Colonic mucosa (tissue), 4 donors: ENCODE measurements at regions not wholly inside any gene's neighbourhood (a gene's known extent, or its start where the extent isn't known, plus 50 kb on each side); places are given as distances from the start of the nearest gene placed in this dataset.

Source experiments
- DNase-seq: peaks from one replicate; pipeline ENCODE4 v3.0.0-alpha.2; 2020
- H3K27ac ChIP-seq: fragments of 200-600 bp; one replicate; pipeline ENCODE4 v1.8.0; 2021
- H3K27me3 ChIP-seq: fragments of 200-600 bp; one replicate; pipeline ENCODE4 v1.8.0; 2021
- H3K36me3 ChIP-seq: fragments of 200-600 bp; one replicate; pipeline ENCODE4 v1.8.0; 2021
- H3K4me1 ChIP-seq: fragments of 200-600 bp; one replicate; pipeline ENCODE4 v1.8.0; 2021; ENCODE audit warnings: mild to moderate bottlenecking
- H3K4me3 ChIP-seq: fragments of 200-600 bp; one replicate; pipeline ENCODE4 v1.8.0; 2021
- H3K9ac ChIP-seq, 2 donors: one replicate each; pipeline ENCODE4 v1.7.0; 2013; ENCODE audit warnings: control low read depth in 2 of 2, low read depth in 2 of 2, low read length in 2 of 2
- H3K9me3 ChIP-seq: fragments of 200-600 bp; one replicate; pipeline ENCODE4 v1.8.0; 2021
- intact Hi-C: fragments of 100-400 bp; cut with DNase I; formaldehyde crosslinking; loops from one replicate; pipeline ENCODE4 v1.14.1; 2022
- TF ChIP-seq, protein P1 (sequence below): fragments of 200-600 bp; IDR thresholded peaks from one replicate; pipeline ENCODE4 v1.8.0; 2022; ENCODE audit warnings: antibody characterized with exemption, mild to moderate bottlenecking
- donor health status: healthy.
- donor health status: DM: no; HTN: no; CAD: no.
- donor health status: DM: no; HTN: no; CAD: no.

DNA sequence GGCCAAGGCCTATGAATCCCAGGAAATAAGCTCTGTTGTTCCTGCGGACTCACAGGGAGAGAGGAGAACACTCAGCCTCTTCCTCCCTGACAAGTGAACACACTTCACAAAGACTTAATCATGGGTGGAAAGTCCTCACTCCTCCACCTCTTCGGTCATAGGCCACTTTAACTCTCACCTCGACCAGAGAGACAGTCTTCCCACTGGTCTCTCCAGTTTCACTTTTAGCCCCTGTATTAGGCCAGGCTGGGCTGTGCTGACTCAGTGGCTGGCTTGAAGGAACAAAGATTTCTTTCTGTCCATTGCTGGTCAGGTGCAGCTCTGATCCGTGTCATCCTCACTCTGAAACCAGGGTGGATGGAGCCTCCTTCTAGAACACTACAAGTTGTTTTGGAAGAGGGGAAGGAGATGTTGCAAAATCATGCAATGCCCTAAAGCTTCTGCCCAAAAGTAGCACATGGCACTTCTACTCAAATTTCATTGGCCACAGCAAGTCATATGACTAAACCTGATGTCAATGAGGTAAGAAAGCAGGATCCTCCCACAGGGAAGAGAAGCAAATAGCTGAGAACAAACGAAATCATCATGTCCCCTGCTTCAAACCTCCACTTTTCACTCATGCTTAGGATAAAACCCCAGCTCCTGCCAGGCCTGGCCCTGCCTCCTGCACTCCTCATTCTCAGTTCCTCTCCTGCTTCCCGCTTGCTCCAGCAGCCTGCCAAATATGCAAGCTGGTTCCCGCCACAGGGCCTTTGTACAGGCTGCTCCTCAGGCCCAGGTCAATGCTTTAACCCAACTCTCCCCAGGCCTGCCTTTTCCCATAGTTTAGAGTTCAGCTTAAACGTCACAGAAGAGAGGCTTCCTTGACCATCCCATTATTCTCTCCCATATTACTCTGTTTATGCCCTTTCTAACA lies 150.5 kb upstream of the RUNX3 start:
- H3K9me3 ChIP-seq: no peaks in the 10 kb centered on the region
- H3K27ac ChIP-seq: no peak overlapping the region
- H3K9ac ChIP-seq: no peak overlapping the region
- H3K4me1 ChIP-seq: no peaks in the 10 kb centered on the region
- H3K27me3 ChIP-seq: no peaks in the 10 kb centered on the region
- intact Hi-C loops: no loop called here
- no peak for DNase-seq
- no peak overlapping the region for H3K4me3 ChIP-seq
- TF ChIP-seq, protein P1, sequence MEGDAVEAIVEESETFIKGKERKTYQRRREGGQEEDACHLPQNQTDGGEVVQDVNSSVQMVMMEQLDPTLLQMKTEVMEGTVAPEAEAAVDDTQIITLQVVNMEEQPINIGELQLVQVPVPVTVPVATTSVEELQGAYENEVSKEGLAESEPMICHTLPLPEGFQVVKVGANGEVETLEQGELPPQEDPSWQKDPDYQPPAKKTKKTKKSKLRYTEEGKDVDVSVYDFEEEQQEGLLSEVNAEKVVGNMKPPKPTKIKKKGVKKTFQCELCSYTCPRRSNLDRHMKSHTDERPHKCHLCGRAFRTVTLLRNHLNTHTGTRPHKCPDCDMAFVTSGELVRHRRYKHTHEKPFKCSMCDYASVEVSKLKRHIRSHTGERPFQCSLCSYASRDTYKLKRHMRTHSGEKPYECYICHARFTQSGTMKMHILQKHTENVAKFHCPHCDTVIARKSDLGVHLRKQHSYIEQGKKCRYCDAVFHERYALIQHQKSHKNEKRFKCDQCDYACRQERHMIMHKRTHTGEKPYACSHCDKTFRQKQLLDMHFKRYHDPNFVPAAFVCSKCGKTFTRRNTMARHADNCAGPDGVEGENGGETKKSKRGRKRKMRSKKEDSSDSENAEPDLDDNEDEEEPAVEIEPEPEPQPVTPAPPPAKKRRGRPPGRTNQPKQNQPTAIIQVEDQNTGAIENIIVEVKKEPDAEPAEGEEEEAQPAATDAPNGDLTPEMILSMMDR: no peak
- no peaks in the 10 kb centered on the region for H3K36me3 ChIP-seq

DNA sequence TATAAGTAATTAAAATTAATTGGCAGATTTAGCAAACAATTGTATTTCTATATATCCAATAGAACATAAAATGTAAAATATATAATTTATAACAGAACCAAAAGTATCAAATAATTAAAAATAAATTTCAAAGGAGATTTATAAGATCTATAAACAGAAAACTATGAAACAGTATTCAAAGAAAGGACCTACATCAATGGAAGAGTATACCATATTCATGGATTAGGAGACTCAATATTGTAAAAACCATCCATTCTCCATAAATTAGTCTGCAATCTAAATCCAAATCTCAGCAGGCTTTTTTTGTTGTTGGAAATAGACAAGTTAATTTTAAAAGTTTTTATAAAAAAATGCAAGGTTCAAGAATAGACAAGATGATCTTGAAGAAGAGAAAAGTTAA lies 149.0 kb upstream of the RUNX3 start:
- H3K9me3 ChIP-seq: no peaks in the 10 kb centered on the region
- H3K9ac ChIP-seq: no peak overlapping the region
- no peaks in the 10 kb centered on the region for H3K27me3 ChIP-seq
- H3K27ac ChIP-seq: no peak overlapping the region
- H3K4me3 ChIP-seq: no peak overlapping the region
- TF ChIP-seq, protein P1: no peak
- no peak for DNase-seq
- no peaks in the 10 kb centered on the region for H3K4me1 ChIP-seq
- intact Hi-C loops: no loop called here
- H3K36me3 ChIP-seq: no peaks in the 10 kb centered on the region

DNA sequence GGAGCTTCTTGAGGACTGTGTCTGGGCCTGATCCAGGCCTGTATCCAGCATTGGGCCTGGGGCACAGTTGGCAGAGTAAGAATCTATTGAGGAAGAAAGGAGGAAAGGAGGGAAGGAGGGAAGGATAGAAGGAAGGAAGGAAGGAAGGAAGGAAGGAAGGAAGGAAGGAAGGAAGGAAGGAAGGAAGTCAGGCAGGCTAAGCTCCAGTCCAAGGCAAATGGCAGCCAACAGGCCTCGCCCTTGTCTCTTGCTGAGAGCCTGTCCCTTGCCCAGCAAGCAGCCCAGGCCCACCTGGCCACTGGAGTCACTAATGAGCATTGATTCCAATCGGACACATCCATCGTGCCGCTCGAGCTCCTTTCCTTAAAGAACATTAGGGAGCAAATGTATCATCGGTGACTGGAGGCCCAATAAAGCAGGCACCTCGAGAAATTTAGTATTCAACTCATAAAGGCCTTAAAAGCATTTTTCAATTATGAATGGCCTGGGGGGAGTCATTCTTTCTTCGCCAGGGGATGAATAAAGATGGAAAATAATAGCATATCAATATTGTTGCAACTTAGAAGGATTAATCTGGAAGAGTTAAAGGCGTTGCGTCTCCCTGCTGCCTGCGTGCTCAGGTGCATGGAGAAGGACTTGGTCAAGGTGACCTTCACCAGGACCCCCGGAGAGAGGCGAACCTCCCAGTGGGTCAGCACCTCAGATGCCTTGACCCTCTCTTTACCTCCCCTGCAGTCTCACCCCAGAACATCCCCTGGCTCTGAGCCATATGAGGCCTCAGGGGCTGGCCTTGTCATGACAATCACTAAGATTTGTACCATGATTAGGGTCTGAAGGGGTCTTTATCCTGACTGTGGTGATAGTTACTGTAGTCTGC lies 144.5 kb upstream of the RUNX3 start:
- no peak for DNase-seq
- no peak overlapping the region for H3K9ac ChIP-seq
- intact Hi-C loops: no loop called here
- H3K27ac ChIP-seq: no peak overlapping the region
- H3K9me3 ChIP-seq: no peaks in the 10 kb centered on the region
- TF ChIP-seq, protein P1: no peak
- no peaks in the 10 kb centered on the region for H3K36me3 ChIP-seq
- no peak overlapping the region for H3K4me3 ChIP-seq
- H3K27me3 ChIP-seq: no peaks in the 10 kb centered on the region
- H3K4me1 ChIP-seq: no peaks in the 10 kb centered on the region

DNA sequence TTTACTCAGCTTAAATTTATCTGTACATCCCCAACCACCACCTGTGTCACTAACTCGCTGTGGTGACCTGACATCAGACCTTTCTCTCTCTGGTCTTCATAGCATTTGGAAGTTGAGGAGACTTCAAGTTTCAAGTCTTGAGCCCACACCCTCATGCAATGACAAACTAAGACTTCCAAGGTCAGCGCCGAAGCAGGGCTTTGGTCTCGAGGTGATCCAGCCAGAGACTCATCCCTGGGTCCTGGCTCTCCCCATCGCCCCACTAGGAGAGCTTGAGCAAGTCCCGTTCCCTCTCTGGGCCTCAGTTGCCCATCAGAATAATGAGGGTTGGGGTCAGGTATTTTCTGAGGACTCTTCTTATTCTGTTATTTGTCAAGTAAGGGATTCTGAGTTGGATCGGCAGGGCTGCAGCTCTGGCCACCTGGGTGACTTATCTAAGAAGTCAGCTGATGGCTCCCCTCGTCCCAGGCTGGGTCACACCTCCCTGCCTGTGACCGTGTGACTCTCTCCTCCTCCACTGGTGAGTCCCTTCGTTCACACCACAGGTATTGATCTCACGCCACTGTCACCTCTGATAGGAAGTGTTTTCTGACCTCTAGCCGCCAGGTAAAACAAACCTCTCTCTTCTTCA lies 143.7 kb upstream of the RUNX3 start:
- H3K27me3 ChIP-seq: no peaks in the 10 kb centered on the region

DNA sequence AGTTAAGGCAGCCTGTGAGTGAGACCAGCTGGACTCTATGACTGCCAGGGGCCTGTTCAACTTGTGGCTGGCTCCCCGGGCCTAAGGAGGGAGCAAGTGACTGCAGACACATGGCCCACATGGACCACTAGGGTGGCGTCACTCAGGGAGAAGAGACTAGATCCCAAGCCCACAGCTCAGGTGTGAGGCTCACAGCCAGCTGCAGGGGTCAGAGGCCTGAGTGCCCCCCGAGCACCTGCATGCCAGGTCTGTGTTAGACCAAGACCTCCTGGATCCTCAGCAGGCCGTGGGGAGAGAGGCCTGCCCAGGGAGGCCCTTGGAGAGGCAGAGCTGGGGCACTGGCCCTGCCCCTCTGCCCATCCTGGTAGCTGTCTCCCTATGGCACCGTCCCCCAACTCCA lies 142.4 kb upstream of the RUNX3 start:
- TF ChIP-seq, protein P1: no peak
- intact Hi-C loops: no loop called here
- Histone ChIP-seq H3K36me3 (no peaks in the 10 kb centered on the region), H3K4me3 (no peak overlapping the region), H3K27me3 (no peaks in the 10 kb centered on the region), H3K9ac (no peak overlapping the region), H3K9me3 (no peaks in the 10 kb centered on the region), H3K27ac (no peak overlapping the region), H3K4me1 (no peaks in the 10 kb centered on the region)
- no peak for DNase-seq

More for the DNA sequence above, 143.7 kb upstream of the RUNX3 start:
- Histone ChIP-seq H3K27ac (no peak overlapping the region), H3K36me3 (no peaks in the 10 kb centered on the region), H3K9me3 (no peaks in the 10 kb centered on the region), H3K4me1 (no peaks in the 10 kb centered on the region), H3K9ac (no peak overlapping the region), H3K4me3 (no peak overlapping the region)
- TF ChIP-seq, protein P1: no peak
- intact Hi-C loops: no loop called here
- DNase-seq: no peak
